Thoracic aorta (tissue), 2 donors: ENCODE measurements at regions not wholly inside any gene's neighbourhood (a gene's known extent, or its start where the extent isn't known, plus 50 kb on each side); places are given as distances from the start of the nearest gene placed in this dataset.

Experiments
- ATAC-seq: fragments of 150-250 bp; one replicate; pipeline ENCODE4 v1.8.0; 2017; ENCODE audit warnings: low read depth; ENCODE audit not compliant: insufficient number of reproducible peaks, low FRiP score
- DNase-seq: peaks from one replicate; pipeline ENCODE4 v3.0.0-alpha.2; 2020; ENCODE audit warnings: low spot score
- H3K27ac ChIP-seq, 2 donors: fragments of 200-600 bp; sonication (generic); 1 replicate in 1 of 2; 2 replicates in 1 of 2; pipeline ENCODE4 v1.5.1; 2016; ENCODE audit warnings: mild to moderate bottlenecking in 2 of 2, moderate library complexity in 2 of 2
- H3K27me3 ChIP-seq: fragments of 200-600 bp; sonication (generic); replicated peaks from 2 replicates; pipeline ENCODE4 v1.6.0; 2016; ENCODE audit warnings: mild to moderate bottlenecking; ENCODE audit not compliant: insufficient read depth
- H3K36me3 ChIP-seq: fragments of 200-600 bp; sonication (generic); one replicate; pipeline ENCODE4 v1.5.1; 2016
- H3K4me1 ChIP-seq, 2 donors: fragments of 200-600 bp; sonication (generic); 1 replicate in 1 of 2; 2 replicates in 1 of 2; pipeline versions ENCODE4 v1.5.1 to v1.6.0; 2016; ENCODE audit warnings: low read depth in 2 of 2, mild to moderate bottlenecking in 1 of 2; ENCODE audit not compliant: control insufficient read depth in 1 of 2
- H3K4me3 ChIP-seq: fragments of 200-600 bp; sonication (generic); 2 replicates; pipeline ENCODE4 v1.5.1; 2016; ENCODE audit warnings: mild to moderate bottlenecking
- H3K9me3 ChIP-seq: fragments of 200-600 bp; sonication (generic); 2 replicates; pipeline ENCODE4 v1.5.1; 2016
- CTCF ChIP-seq: fragments of 200-600 bp; sonication (generic); IDR thresholded peaks from one replicate; pipeline ENCODE4 v1.5.1; 2019; ENCODE audit warnings: antibody characterized with exemption

GRCh38 chr5:148910216-148910615 is 83.8 kb downstream of the ADRB2 start:
- Histone ChIP-seq H3K27me3 (no peaks in the 10 kb centered on the region), H3K36me3 (no peaks in the 10 kb centered on the region), H3K4me1 (peaks cover 5 to 30% of the 10 kb centered on the region in 2 donors), H3K9me3 (no peaks in the 10 kb centered on the region), H3K27ac (no peak overlapping the region), H3K4me3 (no peak overlapping the region)
- DNase-seq: no peak
- no peak for TF ChIP-seq CTCF
- ATAC-seq: no peak

DNA sequence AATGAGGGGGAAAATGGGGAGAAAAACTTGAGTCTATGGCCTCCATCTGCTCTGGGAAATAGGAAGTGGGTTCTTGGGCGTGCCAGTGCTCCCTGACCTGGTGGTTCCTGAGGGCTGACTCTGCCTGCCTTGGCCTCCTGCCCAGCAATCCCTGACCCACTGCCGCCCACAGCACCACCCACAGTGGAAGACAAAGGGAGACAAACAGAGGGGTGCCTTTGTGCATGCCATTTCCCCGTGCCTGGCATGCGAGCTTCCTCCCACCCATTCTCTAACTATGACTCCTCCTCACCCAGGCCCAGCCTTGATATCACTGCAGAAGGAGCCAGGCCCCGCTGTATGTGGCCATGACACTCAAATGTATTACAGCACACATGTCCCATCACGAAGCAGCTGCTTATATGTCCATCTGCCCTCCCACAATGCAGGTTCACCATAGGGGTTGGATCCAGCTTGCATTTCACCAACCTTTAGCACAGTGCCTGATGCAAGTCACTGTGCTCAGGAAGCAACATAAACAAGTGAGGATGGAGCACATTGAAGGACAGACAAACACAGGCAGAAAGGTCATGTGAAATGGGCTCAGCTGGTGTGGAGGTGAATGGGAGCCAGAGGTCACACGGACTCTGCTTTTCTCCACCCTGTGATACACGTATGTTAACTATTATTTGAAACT is 84.4 kb downstream of the ADRB2 start:
- ATAC-seq (no peak), DNase-seq (no peak)
- no peak for TF ChIP-seq CTCF
- H3K9me3 ChIP-seq: no peaks in the 10 kb centered on the region
- peaks cover 5 to 25% of the 10 kb centered on the region in 2 donors for H3K4me1 ChIP-seq
- H3K4me3 ChIP-seq: no peak overlapping the region
- no peaks in the 10 kb centered on the region for H3K36me3 ChIP-seq
- no peaks in the 10 kb centered on the region for H3K27me3 ChIP-seq
- no peak overlapping the region for H3K27ac ChIP-seq

DNA sequence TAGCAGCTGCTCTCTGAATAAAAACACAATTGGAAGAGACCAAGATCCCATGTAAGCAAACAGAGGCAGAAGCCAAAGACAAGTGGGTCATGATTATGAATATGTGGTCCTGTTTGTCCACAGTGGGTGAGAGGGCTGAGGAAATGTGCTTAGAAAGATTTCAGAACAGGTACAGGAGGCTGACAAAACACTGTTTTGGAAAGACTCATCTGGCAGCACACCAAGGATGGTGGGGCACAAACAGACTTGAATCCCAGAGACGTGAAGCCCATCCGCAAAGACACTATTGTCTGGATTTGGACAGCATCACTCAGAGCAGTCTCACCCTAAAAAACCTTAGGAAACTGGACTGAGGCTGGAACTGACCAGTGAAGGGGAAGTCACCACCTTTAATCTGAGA is 85.0 kb downstream of the ADRB2 start:
- ATAC-seq: no peak
- no peaks in the 10 kb centered on the region for H3K9me3 ChIP-seq
- TF ChIP-seq CTCF: no peak

GRCh38 chr5:148912146-148912545 is 85.7 kb downstream of the ADRB2 start:
- DNase-seq (no peak), ATAC-seq (no peak)
- Histone ChIP-seq H3K4me1 (peaks cover 5 to 25% of the 10 kb centered on the region in 2 donors), H3K27ac (no peak overlapping the region), H3K9me3 (no peaks in the 10 kb centered on the region), H3K4me3 (no peak overlapping the region), H3K36me3 (no peaks in the 10 kb centered on the region), H3K27me3 (no peaks in the 10 kb centered on the region)
- no peak for TF ChIP-seq CTCF

More for the DNA sequence above, 85.0 kb downstream of the ADRB2 start:
- no peak overlapping the region for H3K27ac ChIP-seq
- no peaks in the 10 kb centered on the region for H3K36me3 ChIP-seq
- H3K27me3 ChIP-seq: no peaks in the 10 kb centered on the region
- DNase-seq: no peak
- no peak overlapping the region for H3K4me3 ChIP-seq
- peaks cover 5 to 25% of the 10 kb centered on the region in 2 donors for H3K4me1 ChIP-seq

DNA sequence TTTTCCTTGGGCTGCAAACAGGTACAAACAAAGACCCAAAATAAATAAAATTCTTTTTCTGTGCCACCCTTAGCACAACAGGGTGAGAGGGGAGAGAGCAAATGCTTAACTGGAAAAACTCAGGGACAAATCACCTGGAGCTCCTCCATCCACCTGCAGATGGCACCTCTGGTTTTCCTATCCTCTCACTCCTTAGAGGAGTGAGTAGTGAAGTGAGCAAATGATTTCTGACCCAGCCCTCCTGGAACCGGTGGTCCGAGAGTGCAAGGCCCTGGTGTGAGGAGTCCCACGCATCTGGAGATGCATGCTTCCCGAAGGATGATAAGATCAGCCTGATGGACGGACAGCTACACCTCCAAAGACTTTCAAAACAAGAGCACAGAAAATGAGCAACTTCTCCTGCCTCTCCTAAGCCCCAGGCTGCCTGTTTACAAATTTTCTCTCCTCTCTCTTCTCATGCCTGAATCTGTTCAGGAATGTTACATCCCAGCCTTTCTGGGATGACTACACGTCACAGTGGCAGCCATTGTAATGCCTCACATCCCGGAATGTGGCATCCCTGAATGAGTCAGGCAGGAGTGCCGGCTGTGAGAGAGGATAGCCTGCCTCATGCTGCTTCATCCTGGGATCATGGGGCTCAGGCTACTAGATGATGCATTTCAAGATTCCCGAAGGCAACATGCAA is 86.4 kb downstream of the ADRB2 start:
- ATAC-seq (no peak), DNase-seq (no peak)
- H3K4me1 ChIP-seq: peaks cover 5 to 25% of the 10 kb centered on the region in 2 donors
- no peaks in the 10 kb centered on the region for H3K27me3 ChIP-seq
- H3K4me3 ChIP-seq: no peak overlapping the region
- no peaks in the 10 kb centered on the region for H3K9me3 ChIP-seq
- H3K36me3 ChIP-seq: no peaks in the 10 kb centered on the region
- TF ChIP-seq CTCF: no peak
- no peak overlapping the region for H3K27ac ChIP-seq
